IMR-90 (cell line): ENCODE measurements at regions not wholly inside any gene's neighbourhood (a gene's known extent, or its start where the extent isn't known, plus 50 kb on each side); places are given as distances from the start of the nearest gene placed in this dataset.
"Not testable (repeated sequence)": the region's sequence is repeated elsewhere in the genome, so short reads cannot be mapped to it uniquely, and the experiment has no call there.

Experiments used
- CTCF ChIP-seq: conservative IDR thresholded peaks from 2 replicates; pipeline ENCODE4 v1.5.1; 2012; ENCODE audit warnings: mild to moderate bottlenecking, low read depth, low read length, improper control_type of control experiment
- MAZ ChIP-seq: IDR thresholded peaks from 2 replicates; pipeline ENCODE4 v1.6.1; 2012; ENCODE audit warnings: low read depth, mild to moderate bottlenecking, low read length, improper control_type of control experiment, moderate library complexity, borderline replicate concordance
- POLR2A ChIP-seq: IDR thresholded peaks from 2 replicates; pipeline ENCODE4 v1.6.1; 2012; ENCODE audit warnings: mild to moderate bottlenecking, low read depth, low read length
- RCOR1 ChIP-seq: IDR thresholded peaks from 2 replicates; pipeline ENCODE4 v1.6.1; 2012; ENCODE audit warnings: mild to moderate bottlenecking, low read length, improper control_type of control experiment; ENCODE audit not compliant: insufficient replicate concordance
- SMC3 ChIP-seq: fragments of 150-350 bp; IDR thresholded peaks from 2 replicates; pipeline ENCODE4 v1.6.1; 2016; ENCODE audit warnings: low read depth, mild to moderate bottlenecking, antibody characterized with exemption, low read length, moderate library complexity

- not testable (repeated sequence) for TF ChIP-seq SMC3, CTCF, POLR2A, RCOR1, MAZ
Observed at GRCh38 chr17:12239021-12239420, 218.3 kb downstream of the MAP2K4 start.
